A549 (cell line): ENCODE measurements at regions not wholly inside any gene's neighbourhood (a gene's known extent, or its start where the extent isn't known, plus 50 kb on each side); places are given as distances from the start of the nearest gene placed in this dataset.

Source experiments
- ATAC-seq, 2 experiments: fragments of 200-7000 bp in 1 of 2; fragments of >200 bp in 1 of 2; cut with Nextera tagmentation in 1 of 2; cut with Tn5 transposase in 1 of 2; 3 replicates each; pipeline versions ENCODE4 v1.8.0 to v1.9.1; 2018 to 2020; ENCODE audit warnings: mild to moderate bottlenecking in 1 of 2, moderate library complexity in 1 of 2
- CTCF ChIA-PET: fragments of 300-600 bp; sonication (Branson Sonifier 250); formaldehyde crosslinking; extraction: SDS; loops from one replicate; lab custom pipeline; 2021; ENCODE audit warnings: antibody characterized with exemption, inconsistent platforms; lab: Yijun Ruan, JAX
- POLR2A ChIA-PET: fragments of 350-600 bp; formaldehyde crosslinking; extraction: SDS; loops from one replicate; lab custom pipeline; 2021; ENCODE audit warnings: antibody characterized with exemption, inconsistent platforms; lab: Yijun Ruan, JAX
- DNase-seq, 2 experiments: peaks; one replicate each; pipeline versions ENCODE4 v3.0.0 to v3.0.0-alpha.2; 2011 to 2016; ENCODE audit warnings: low read depth in 1 of 2, low spot score in 1 of 2
- FAIRE-seq: peaks from 2 replicates; lab custom pipeline; 2011; peaks lifted over from hg19 to GRCh38; lab: Jason Lieb, UNC
- H3K27ac ChIP-seq, 2 experiments: fragments of >200 bp; sonication (Bioruptor Twin); formaldehyde crosslinking; 3 replicates each; pipeline ENCODE4 v1.5.1; 2016 to 2017
- H3K4me1 ChIP-seq: fragments of >200 bp; sonication (Bioruptor Twin); formaldehyde crosslinking; 3 replicates; pipeline ENCODE4 v1.6.1; 2016
- H3K4me2 ChIP-seq: fragments of >200 bp; sonication (Bioruptor Twin); formaldehyde crosslinking; 3 replicates; pipeline ENCODE4 v1.6.1; 2016
- H3K4me3 ChIP-seq: fragments of >200 bp; sonication (Bioruptor Twin); formaldehyde crosslinking; 3 replicates; pipeline ENCODE4 v1.5.1; 2016
- H3K9me3 ChIP-seq: fragments of >200 bp; sonication (Bioruptor Twin); formaldehyde crosslinking; 3 replicates; pipeline ENCODE4 v1.6.1; 2016
- ATOH8 ChIP-seq: fragments of 250-450 bp; sonication (Bioruptor Pico); IDR thresholded peaks from 2 replicates; pipeline ENCODE4 v1.5.0; 2020; ENCODE audit warnings: low read depth, mild to moderate bottlenecking, moderate library complexity
- CBX8 ChIP-seq: fragments of 200-600 bp; sonication (generic); IDR thresholded peaks from 2 replicates; pipeline ENCODE4 v1.6.1; 2016
- CEBPB ChIP-seq, 2 experiments: fragments of >200 bp in 1 of 2; sonication (Bioruptor Twin) in 1 of 2; formaldehyde crosslinking in 1 of 2; IDR thresholded peaks; 2 replicates each; pipeline ENCODE4 v1.6.1; 2012 to 2016
- CHD4 ChIP-seq: fragments of 200-600 bp; sonication (generic); IDR thresholded peaks from 2 replicates; pipeline ENCODE4 v1.6.1; 2016; ENCODE audit warnings: antibody characterized with exemption, mild to moderate bottlenecking, borderline replicate concordance
- E2F6 ChIP-seq: IDR thresholded peaks from 2 replicates; pipeline ENCODE4 v1.6.1; 2012; ENCODE audit warnings: low read depth, borderline replicate concordance
- EHF ChIP-seq: fragments of 250-450 bp; sonication (Bioruptor Pico); IDR thresholded peaks from 2 replicates; pipeline ENCODE4 v1.5.0; 2020; ENCODE audit warnings: mild to moderate bottlenecking
- ELK1 ChIP-seq: fragments of 150-350 bp; IDR thresholded peaks from 2 replicates; pipeline ENCODE4 v1.6.1; 2014; ENCODE audit warnings: low read depth, mild to moderate bottlenecking, low read length
- FOSL2 ChIP-seq, 2 experiments: fragments of 450-650 bp in 1 of 2; fragments of >200 bp in 1 of 2; sonication (Bioruptor Twin) in 1 of 2; formaldehyde crosslinking; IDR thresholded peaks; 2 replicates each; pipeline versions ENCODE4 v1.5.0 to v1.6.1; 2016 to 2020; ENCODE audit warnings: mild to moderate bottlenecking in 1 of 2, moderate library complexity in 1 of 2
- FOXS1 ChIP-seq: fragments of 250-450 bp; sonication (Bioruptor Pico); IDR thresholded peaks from 2 replicates; pipeline ENCODE4 v1.5.0; 2020; ENCODE audit warnings: mild to moderate bottlenecking, moderate library complexity
- HDAC2 ChIP-seq: fragments of 200-600 bp; sonication (generic); IDR thresholded peaks from 2 replicates; pipeline ENCODE4 v1.6.1; 2016
- HMGXB4 ChIP-seq: fragments of 250-450 bp; sonication (Bioruptor Pico); IDR thresholded peaks from 2 replicates; pipeline ENCODE4 v1.5.0; 2021; ENCODE audit warnings: mild to moderate bottlenecking, moderate library complexity, borderline replicate concordance
- HOXA7 ChIP-seq: fragments of 250-450 bp; sonication (Bioruptor Pico); IDR thresholded peaks from 2 replicates; pipeline ENCODE4 v1.5.0; 2020; ENCODE audit warnings: mild to moderate bottlenecking, moderate library complexity
- KDM5A ChIP-seq: fragments of 200-600 bp; sonication (generic); IDR thresholded peaks from 2 replicates; pipeline ENCODE4 v1.6.1; 2016; ENCODE audit warnings: antibody characterized with exemption, mild to moderate bottlenecking
- PHF8 ChIP-seq: fragments of 200-600 bp; sonication (generic); IDR thresholded peaks from 2 replicates; pipeline ENCODE4 v1.6.1; 2016; ENCODE audit warnings: low read depth, mild to moderate bottlenecking, antibody characterized with exemption, moderate library complexity, borderline replicate concordance
- RARB ChIP-seq: fragments of 250-450 bp; sonication (Bioruptor Pico); IDR thresholded peaks from 2 replicates; pipeline ENCODE4 v1.8.0; 2021; ENCODE audit warnings: mild to moderate bottlenecking, moderate library complexity
- RFX5 ChIP-seq: fragments of 450-650 bp; IDR thresholded peaks from 2 replicates; pipeline ENCODE4 v1.7.1; 2014; ENCODE audit warnings: antibody characterized with exemption, mild to moderate bottlenecking, moderate library complexity
- TFCP2L1 ChIP-seq: fragments of 250-450 bp; sonication (Bioruptor Pico); IDR thresholded peaks from 2 replicates; pipeline ENCODE4 v1.5.0; 2021; ENCODE audit warnings: mild to moderate bottlenecking
- ZNF302 ChIP-seq: fragments of 250-450 bp; sonication (Bioruptor Pico); IDR thresholded peaks from 2 replicates; pipeline ENCODE4 v1.9.0; 2021; ENCODE audit warnings: inconsistent platforms, mild to moderate bottlenecking, moderate library complexity
- WGBS: methylation state at CpG from one replicate; pipeline ENCODE4 v1.1.6; 2017; ENCODE audit errors: missing lambda C conversion rate; 5-methylcytosine and 5-hydroxymethylcytosine counted together
- TF ChIP-seq, protein P1 (sequence below): fragments of 450-650 bp; IDR thresholded peaks from 2 replicates; pipeline ENCODE4 v1.6.1; 2014; ENCODE audit warnings: antibody characterized with exemption
- TF ChIP-seq, protein P2 (sequence below): fragments of >200 bp; sonication (Bioruptor Twin); formaldehyde crosslinking; IDR thresholded peaks from 3 replicates; pipeline ENCODE4 v1.6.1; 2016
- TF ChIP-seq, protein P3 (sequence below): fragments of 200-600 bp; sonication (generic); IDR thresholded peaks from 2 replicates; pipeline ENCODE4 v1.6.1; 2016; ENCODE audit warnings: antibody characterized with exemption, mild to moderate bottlenecking, moderate library complexity

GRCh38 chr7:67863911-67864310 lies 867.3 kb downstream of the TYW1 start (continued):
- TF ChIP-seq ELK1 = no peak

DNA sequence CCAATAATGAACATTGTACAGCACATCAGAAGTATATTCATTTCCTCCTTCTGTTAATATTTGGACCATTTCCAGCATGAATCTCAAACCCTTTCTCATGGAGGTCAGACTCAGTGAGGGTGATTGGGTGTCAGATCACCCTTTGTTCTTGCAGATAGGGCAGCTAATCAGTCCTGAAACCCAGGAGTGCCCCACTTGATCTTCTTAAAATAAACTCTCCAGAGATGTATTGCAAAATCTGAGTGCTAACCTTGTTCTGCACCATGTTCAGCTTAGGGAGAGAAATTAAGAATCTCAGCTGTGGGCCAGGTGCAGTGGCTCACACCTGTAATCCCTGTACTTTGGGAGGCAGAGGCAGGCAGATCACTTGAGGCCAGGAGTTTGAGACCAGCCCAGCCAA lies 869.4 kb downstream of the TYW1 start:
- Histone ChIP-seq H3K4me3 (no peak overlapping the region), H3K4me2 (no peak overlapping the region), H3K27ac (no peak overlapping the region), H3K4me1 (no peaks in the 10 kb centered on the region), H3K9me3 (peaks cover 11% of the 10 kb centered on the region; the same call in 2 of the 3 replicates)
- ATAC-seq = no peak
- FAIRE-seq = no peak
- POLR2A ChIA-PET = no interaction called here
- DNase-seq = no peak
- no peak for TF ChIP-seq E2F6
- TF ChIP-seq, protein P1, sequence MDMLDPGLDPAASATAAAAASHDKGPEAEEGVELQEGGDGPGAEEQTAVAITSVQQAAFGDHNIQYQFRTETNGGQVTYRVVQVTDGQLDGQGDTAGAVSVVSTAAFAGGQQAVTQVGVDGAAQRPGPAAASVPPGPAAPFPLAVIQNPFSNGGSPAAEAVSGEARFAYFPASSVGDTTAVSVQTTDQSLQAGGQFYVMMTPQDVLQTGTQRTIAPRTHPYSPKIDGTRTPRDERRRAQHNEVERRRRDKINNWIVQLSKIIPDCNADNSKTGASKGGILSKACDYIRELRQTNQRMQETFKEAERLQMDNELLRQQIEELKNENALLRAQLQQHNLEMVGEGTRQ = no peak
- no peak for TF ChIP-seq HMGXB4 (CRISPR knock-in tag)
- TF ChIP-seq EHF (CRISPR knock-in tag) = no peak
- TF ChIP-seq, protein P2, sequence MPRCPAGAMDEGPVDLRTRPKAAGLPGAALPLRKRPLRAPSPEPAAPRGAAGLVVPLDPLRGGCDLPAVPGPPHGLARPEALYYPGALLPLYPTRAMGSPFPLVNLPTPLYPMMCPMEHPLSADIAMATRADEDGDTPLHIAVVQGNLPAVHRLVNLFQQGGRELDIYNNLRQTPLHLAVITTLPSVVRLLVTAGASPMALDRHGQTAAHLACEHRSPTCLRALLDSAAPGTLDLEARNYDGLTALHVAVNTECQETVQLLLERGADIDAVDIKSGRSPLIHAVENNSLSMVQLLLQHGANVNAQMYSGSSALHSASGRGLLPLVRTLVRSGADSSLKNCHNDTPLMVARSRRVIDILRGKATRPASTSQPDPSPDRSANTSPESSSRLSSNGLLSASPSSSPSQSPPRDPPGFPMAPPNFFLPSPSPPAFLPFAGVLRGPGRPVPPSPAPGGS = no peak
- TF ChIP-seq HOXA7 (CRISPR knock-in tag) = no peak
- no peak for TF ChIP-seq HDAC2
- TF ChIP-seq TFCP2L1 (CRISPR knock-in tag) = no peak
- CTCF ChIA-PET = interaction anchor here (0.7 to 1.2 kb wide), 2 partner anchors 10 to 193 kb away, joined by 3 read pairs; no protein-coding TSS in a partner anchor

- H3K9me3 ChIP-seq = peaks cover 5% of the 10 kb centered on the region; the same call in 2 of the 3 replicates
- H3K27ac ChIP-seq = no peak overlapping the region
- no peak overlapping the region for H3K4me2 ChIP-seq
- no peak overlapping the region for H3K4me3 ChIP-seq
- CTCF ChIA-PET = no interaction called here
- no peaks in the 10 kb centered on the region for H3K4me1 ChIP-seq
- ATAC-seq (no peak), DNase-seq (no peak), FAIRE-seq (no peak)
- POLR2A ChIA-PET = no interaction called here
- 21% methylated on average over 3 of the region's 3 CpGs for WGBS
- TF ChIP-seq, protein P3, sequence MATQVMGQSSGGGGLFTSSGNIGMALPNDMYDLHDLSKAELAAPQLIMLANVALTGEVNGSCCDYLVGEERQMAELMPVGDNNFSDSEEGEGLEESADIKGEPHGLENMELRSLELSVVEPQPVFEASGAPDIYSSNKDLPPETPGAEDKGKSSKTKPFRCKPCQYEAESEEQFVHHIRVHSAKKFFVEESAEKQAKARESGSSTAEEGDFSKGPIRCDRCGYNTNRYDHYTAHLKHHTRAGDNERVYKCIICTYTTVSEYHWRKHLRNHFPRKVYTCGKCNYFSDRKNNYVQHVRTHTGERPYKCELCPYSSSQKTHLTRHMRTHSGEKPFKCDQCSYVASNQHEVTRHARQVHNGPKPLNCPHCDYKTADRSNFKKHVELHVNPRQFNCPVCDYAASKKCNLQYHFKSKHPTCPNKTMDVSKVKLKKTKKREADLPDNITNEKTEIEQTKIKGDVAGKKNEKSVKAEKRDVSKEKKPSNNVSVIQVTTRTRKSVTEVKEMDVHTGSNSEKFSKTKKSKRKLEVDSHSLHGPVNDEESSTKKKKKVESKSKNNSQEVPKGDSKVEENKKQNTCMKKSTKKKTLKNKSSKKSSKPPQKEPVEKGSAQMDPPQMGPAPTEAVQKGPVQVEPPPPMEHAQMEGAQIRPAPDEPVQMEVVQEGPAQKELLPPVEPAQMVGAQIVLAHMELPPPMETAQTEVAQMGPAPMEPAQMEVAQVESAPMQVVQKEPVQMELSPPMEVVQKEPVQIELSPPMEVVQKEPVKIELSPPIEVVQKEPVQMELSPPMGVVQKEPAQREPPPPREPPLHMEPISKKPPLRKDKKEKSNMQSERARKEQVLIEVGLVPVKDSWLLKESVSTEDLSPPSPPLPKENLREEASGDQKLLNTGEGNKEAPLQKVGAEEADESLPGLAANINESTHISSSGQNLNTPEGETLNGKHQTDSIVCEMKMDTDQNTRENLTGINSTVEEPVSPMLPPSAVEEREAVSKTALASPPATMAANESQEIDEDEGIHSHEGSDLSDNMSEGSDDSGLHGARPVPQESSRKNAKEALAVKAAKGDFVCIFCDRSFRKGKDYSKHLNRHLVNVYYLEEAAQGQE = no peak
- TF ChIP-seq, protein P1 = no peak
- TF ChIP-seq HMGXB4 (CRISPR knock-in tag) = no peak
- no peak for TF ChIP-seq RFX5
- no peak for TF ChIP-seq CHD4
- no peak for TF ChIP-seq CEBPB (IDR thresholded peaks at IDR 0.05)
- no peak for TF ChIP-seq KDM5A
- TF ChIP-seq EHF (CRISPR knock-in tag) = no peak
- TF ChIP-seq CBX8 = no peak
- no peak for TF ChIP-seq RARB (CRISPR knock-in tag)
- TF ChIP-seq FOXS1 (CRISPR knock-in tag) = no peak
- TF ChIP-seq FOSL2 (IDR thresholded peaks at IDR 0.05) = no peak
- TF ChIP-seq FOSL2 (CRISPR knock-in tag; IDR thresholded peaks at IDR 0.05) = no peak
- no peak for TF ChIP-seq PHF8
- no peak for TF ChIP-seq ATOH8 (CRISPR knock-in tag)
- no peak for TF ChIP-seq ZNF302 (CRISPR knock-in tag)
Observed at GRCh38 chr7:67866812-67867211, 870.2 kb downstream of the TYW1 start.
